Brain microvascular endothelial cell (primary cell): ENCODE measurements at regions not wholly inside any gene's neighbourhood (a gene's known extent, or its start where the extent isn't known, plus 50 kb on each side); places are given as distances from the start of the nearest gene placed in this dataset.

Experiments used
- DNase-seq: peaks from one replicate; pipeline ENCODE4 v3.0.0-alpha.2; 2020
- H3K27ac ChIP-seq: fragments of 250-450 bp; sonication (Bioruptor Pico); 2 replicates; pipeline ENCODE4 v1.5.1; 2020; ENCODE audit warnings: mild to moderate bottlenecking, moderate library complexity
- H3K27me3 ChIP-seq: fragments of 250-450 bp; sonication (Bioruptor Pico); replicated peaks from 2 replicates; pipeline ENCODE4 v1.5.1; 2020; ENCODE audit warnings: mild to moderate bottlenecking
- H3K36me3 ChIP-seq: fragments of 250-450 bp; sonication (Bioruptor Pico); replicated peaks from 2 replicates; pipeline ENCODE4 v1.5.1; 2020; ENCODE audit warnings: mild to moderate bottlenecking
- H3K4me3 ChIP-seq: 2 replicates; pipeline ENCODE4 v1.5.1; 2011; ENCODE audit warnings: low read depth, mild to moderate bottlenecking, control low read depth, low read length, moderate library complexity
- CTCF ChIP-seq: IDR thresholded peaks from 2 replicates; pipeline ENCODE4 v1.5.1; 2011; ENCODE audit warnings: low read depth, mild to moderate bottlenecking, moderate library complexity, low read length, control low read depth, inconsistent platforms; ENCODE audit errors: missing control alignments
- in situ Hi-C: cut with HindIII; loops from 2 replicates; pipeline ENCODE4 v1.10.0; 2017; ENCODE audit warnings: low sequenced_read_pairs, low pct_ligation_motif_present

GRCh38 chr7:88480896-88481295 is 174.2 kb upstream of the STEAP4 start:
- Histone ChIP-seq H3K27ac (no peak overlapping the region), H3K4me3 (no peak overlapping the region), H3K36me3 (no peaks in the 10 kb centered on the region), H3K27me3 (no peaks in the 10 kb centered on the region)
- in situ Hi-C loops: no loop called here
- DNase-seq: no peak
- no peak for TF ChIP-seq CTCF

- no peak overlapping the region for H3K4me3 ChIP-seq
Measured at GRCh38 chr7:88480271-88480670, 173.6 kb upstream of the STEAP4 start.

GRCh38 chr7:88477976-88478375 is 171.3 kb upstream of the STEAP4 start:
- H3K27ac ChIP-seq: no peak overlapping the region
- H3K27me3 ChIP-seq: no peaks in the 10 kb centered on the region
- in situ Hi-C loops: no loop called here
- DNase-seq: no peak
- H3K4me3 ChIP-seq: no peak overlapping the region
- no peaks in the 10 kb centered on the region for H3K36me3 ChIP-seq
- no peak for TF ChIP-seq CTCF

More at GRCh38 chr7:88480271-88480670, 173.6 kb upstream of the STEAP4 start:
- TF ChIP-seq CTCF: no peak
- in situ Hi-C loops: no loop called here
- no peak overlapping the region for H3K27ac ChIP-seq
- no peaks in the 10 kb centered on the region for H3K27me3 ChIP-seq
- no peaks in the 10 kb centered on the region for H3K36me3 ChIP-seq
- DNase-seq: no peak

GRCh38 chr7:88465600-88465999 is 158.9 kb upstream of the STEAP4 start:
- no peak for DNase-seq
- in situ Hi-C loops: no loop called here

GRCh38 chr7:88462799-88463198 is 156.1 kb upstream of the STEAP4 start:
- Histone ChIP-seq H3K27me3 (no peaks in the 10 kb centered on the region), H3K27ac (no peak overlapping the region), H3K4me3 (no peak overlapping the region), H3K36me3 (no peaks in the 10 kb centered on the region)
- in situ Hi-C loops: no loop called here
- no peak for TF ChIP-seq CTCF
- DNase-seq: no peak

More at GRCh38 chr7:88465600-88465999, 158.9 kb upstream of the STEAP4 start:
- H3K27me3 ChIP-seq: no peaks in the 10 kb centered on the region
- H3K4me3 ChIP-seq: no peak overlapping the region
- no peaks in the 10 kb centered on the region for H3K36me3 ChIP-seq
- TF ChIP-seq CTCF: no peak
- H3K27ac ChIP-seq: no peak overlapping the region

- no peak for TF ChIP-seq CTCF
- no peak for DNase-seq
- H3K27me3 ChIP-seq: no peaks in the 10 kb centered on the region
- in situ Hi-C loops: no loop called here
- no peak overlapping the region for H3K27ac ChIP-seq
- no peak overlapping the region for H3K4me3 ChIP-seq
- no peaks in the 10 kb centered on the region for H3K36me3 ChIP-seq
Measured at GRCh38 chr7:88460650-88461049, 154.0 kb upstream of the STEAP4 start.
